Esophagus squamous epithelium (tissue), 5 donors: ENCODE measurements at regions not wholly inside any gene's neighbourhood (a gene's known extent, or its start where the extent isn't known, plus 50 kb on each side); places are given as distances from the start of the nearest gene placed in this dataset.
"Not testable (repeated sequence)": the region's sequence is repeated elsewhere in the genome, so short reads cannot be mapped to it uniquely, and the experiment has no call there.

Experiments used
- DNase-seq: peaks from one replicate; lab custom pipeline; 2025; lab: John Stamatoyannopoulos, UW
- H3K27ac ChIP-seq, 4 donors: fragments of 200-600 bp; sonication (generic); one replicate each; pipeline ENCODE4 v1.5.1; 2016 to 2019; ENCODE audit warnings: mild to moderate bottlenecking in 1 of 4
- H3K27me3 ChIP-seq, 4 donors: fragments of 200-600 bp; sonication (generic); 1 replicate in 3 of 4; 2 replicates in 1 of 4; pipeline versions ENCODE4 v1.5.1 to v1.6.0; 2017 to 2021; ENCODE audit warnings: antibody characterized with exemption in 1 of 4
- H3K36me3 ChIP-seq, 3 donors: fragments of 200-600 bp; sonication (generic); one replicate each; pipeline ENCODE4 v1.5.1; 2016 to 2019
- H3K4me1 ChIP-seq, 3 donors: fragments of 200-600 bp; sonication (generic); one replicate each; pipeline ENCODE4 v1.5.1; 2017 to 2019
- H3K4me3 ChIP-seq, 4 donors: fragments of 200-600 bp; sonication (generic); 1 replicate in 3 of 4; 2 replicates in 1 of 4; pipeline ENCODE4 v1.5.1; 2016 to 2019; ENCODE audit warnings: mild to moderate bottlenecking in 2 of 4, moderate library complexity in 1 of 4
- H3K9me3 ChIP-seq, 3 donors: fragments of 200-600 bp; sonication (generic); one replicate each; pipeline ENCODE4 v1.5.1; 2016 to 2019
- CTCF ChIP-seq, 6 experiments: fragments of 450-650 bp in 4 of 6; fragments of 200-600 bp in 2 of 6; sonication (generic) in 2 of 6; IDR thresholded peaks; one replicate each; pipeline ENCODE4 v1.5.1; 2016 to 2019; ENCODE audit warnings: antibody characterized with exemption in 6 of 6, mild to moderate bottlenecking in 4 of 6, moderate library complexity in 4 of 6
- POLR2A ChIP-seq, 4 donors: fragments of 450-650 bp; IDR thresholded peaks; one replicate each; pipeline ENCODE4 v1.6.1; 2017; ENCODE audit warnings: antibody characterized with exemption in 4 of 4, mild to moderate bottlenecking in 4 of 4, moderate library complexity in 3 of 4
- WGBS, 2 donors: methylation state at CpG; one replicate each; pipeline ENCODE4 v1.1.5; 2018; 5-methylcytosine and 5-hydroxymethylcytosine counted together
- intact Hi-C: fragments of 100-400 bp; cut with DNase I; formaldehyde crosslinking; loops from one replicate; pipeline ENCODE4 v1.15.0; 2022
- donor health status: DM: yes; HTN: yes; CAD: no.

GRCh38 chr11:37259734-37260133 lies 661.7 kb upstream of the RAG2 start:
- no peaks in the 10 kb centered on the region for H3K27me3 ChIP-seq
- H3K9me3 ChIP-seq, result no peaks in the 10 kb centered on the region
- no peak overlapping the region for H3K27ac ChIP-seq
- no peak for TF ChIP-seq POLR2A (IDR thresholded peaks at IDR 0.05)
- no peak for TF ChIP-seq CTCF (IDR thresholded peaks at IDR 0.05)
- no peaks in the 10 kb centered on the region for H3K4me1 ChIP-seq
- WGBS, 2 donors, result 21 to 34% methylated on average over 3 of the region's 3 CpGs
- intact Hi-C loops, result no loop called here
- no peaks in the 10 kb centered on the region for H3K36me3 ChIP-seq
- no peak overlapping the region for H3K4me3 ChIP-seq
- no peak for DNase-seq

- H3K4me3 ChIP-seq, result no peak overlapping the region
- TF ChIP-seq CTCF (IDR thresholded peaks at IDR 0.05) (no peak), POLR2A (IDR thresholded peaks at IDR 0.05) (no peak)
- H3K27me3 ChIP-seq, result no peaks in the 10 kb centered on the region
- WGBS, 2 donors, result 54 to 61% methylated on average over 2 of the region's 2 CpGs
- H3K36me3 ChIP-seq, result no peaks in the 10 kb centered on the region
- H3K4me1 ChIP-seq, result no peaks in the 10 kb centered on the region
- H3K27ac ChIP-seq, result no peak overlapping the region
- no peak for DNase-seq
- intact Hi-C loops, result no loop called here
- H3K9me3 ChIP-seq, result no peaks in the 10 kb centered on the region
These were observed 650.1 kb upstream of the RAG2 start for GRCh38 chr11:37248145-37248544.

- DNase-seq, H3K9me3 ChIP-seq, H3K36me3 ChIP-seq, H3K4me1 ChIP-seq, intact Hi-C loops, H3K27ac ChIP-seq, H3K27me3 ChIP-seq, H3K4me3 ChIP-seq: not testable (repeated sequence)
- WGBS, 2 donors, result 83 to 90% methylated on average over 9 to 12 of the region's 15 CpGs
These were observed 648.1 kb upstream of the RAG2 start for GRCh38 chr11:37246092-37246491.

- Histone ChIP-seq H3K36me3 (no peaks in the 10 kb centered on the region), H3K27ac (no peak overlapping the region), H3K4me3 (no peak overlapping the region), H3K27me3 (no peaks in the 10 kb centered on the region), H3K9me3 (no peaks in the 10 kb centered on the region), H3K4me1 (no peaks in the 10 kb centered on the region)
- TF ChIP-seq POLR2A (IDR thresholded peaks at IDR 0.05) (no peak), CTCF (IDR thresholded peaks at IDR 0.05) (no peak)
- intact Hi-C loops, result no loop called here
- 65 to 86% methylated on average over 1 of the region's 1 CpG for WGBS, 2 donors
- no peak for DNase-seq
These were observed 632.8 kb upstream of the RAG2 start for GRCh38 chr11:37230865-37231264.

GRCh38 chr11:37223962-37224361 lies 625.9 kb upstream of the RAG2 start:
- DNase-seq, result no peak
- no peak overlapping the region for H3K4me3 ChIP-seq
- TF ChIP-seq POLR2A (IDR thresholded peaks at IDR 0.05) (no peak), CTCF (IDR thresholded peaks at IDR 0.05) (no peak)
- WGBS, 2 donors, result 95% methylated on average over 3 of the region's 4 CpGs; no CpG with 5 or more reads in 1 of the 2 donors
- no peaks in the 10 kb centered on the region for H3K4me1 ChIP-seq
- H3K9me3 ChIP-seq, result peaks cover 0 to 18% (median 6%) of the 10 kb centered on the region in 3 donors
- intact Hi-C loops, result no loop called here
- H3K36me3 ChIP-seq, result no peaks in the 10 kb centered on the region
- H3K27ac ChIP-seq, result no peak overlapping the region
- H3K27me3 ChIP-seq, result no peaks in the 10 kb centered on the region

GRCh38 chr11:37203006-37203405 lies 605.0 kb upstream of the RAG2 start:
- TF ChIP-seq CTCF (IDR thresholded peaks at IDR 0.05) (no peak), POLR2A (IDR thresholded peaks at IDR 0.05) (no peak)
- WGBS, 2 donors, result 53 to 70% methylated on average over 5 of the region's 5 CpGs

More at GRCh38 chr11:37203006-37203405, 605.0 kb upstream of the RAG2 start:
- intact Hi-C loops, result no loop called here
- H3K4me1 ChIP-seq, result no peaks in the 10 kb centered on the region
- no peaks in the 10 kb centered on the region for H3K36me3 ChIP-seq
- H3K27ac ChIP-seq, result no peak overlapping the region
- no peaks in the 10 kb centered on the region for H3K27me3 ChIP-seq
- DNase-seq, result no peak
- H3K9me3 ChIP-seq, result peaks cover 0 to 10% (median 5%) of the 10 kb centered on the region in 3 donors
- no peak overlapping the region for H3K4me3 ChIP-seq
